K562 (cell line): ENCODE measurements at regions not wholly inside any gene's neighbourhood (a gene's known extent, or its start where the extent isn't known, plus 50 kb on each side); places are given as distances from the start of the nearest gene placed in this dataset.

Experiments
- FOXJ3 ChIP-seq: sonication (generic); formaldehyde crosslinking; IDR thresholded peaks from 2 replicates; pipeline ENCODE4 v1.4.0; 2020; ENCODE audit warnings: mild to moderate bottlenecking, missing genetic modification reagents
- FOXK1 ChIP-seq: sonication (generic); formaldehyde crosslinking; IDR thresholded peaks from 2 replicates; pipeline ENCODE4 v1.8.0; 2022; ENCODE audit warnings: missing genetic modification reagents, mild to moderate bottlenecking, borderline replicate concordance
- NFATC3 ChIP-seq: fragments of 450-650 bp; IDR thresholded peaks from 2 replicates; pipeline ENCODE4 v1.6.1; 2017; ENCODE audit warnings: mild to moderate bottlenecking
- NFRKB ChIP-seq: fragments of 450-650 bp; IDR thresholded peaks from 2 replicates; pipeline ENCODE4 v1.6.1; 2016; ENCODE audit warnings: low read depth
- NR4A1 ChIP-seq, 2 experiments: fragments of 250-450 bp in 1 of 2; fragments of 450-650 bp in 1 of 2; sonication (Bioruptor Pico) in 1 of 2; IDR thresholded peaks; 2 replicates each; pipeline versions ENCODE4 v1.4.0 to v1.6.1; 2016 to 2020; ENCODE audit warnings: mild to moderate bottlenecking in 2 of 2, missing compliant biosample characterization in 1 of 2, missing genetic modification characterization in 1 of 2, moderate library complexity in 1 of 2
- PURB ChIP-seq: sonication (generic); formaldehyde crosslinking; IDR thresholded peaks from 2 replicates; pipeline ENCODE4 v1.9.0; 2021; ENCODE audit warnings: low read depth, mild to moderate bottlenecking, missing genetic modification reagents
- RBBP5 ChIP-seq: fragments of 200-600 bp; sonication (generic); IDR thresholded peaks from 2 replicates; pipeline ENCODE4 v1.6.1; 2012; ENCODE audit warnings: borderline replicate concordance, mild to moderate bottlenecking, low read length, control low read depth, inconsistent platforms; ENCODE audit not compliant: insufficient read depth, poor library complexity, severe bottlenecking
- SMARCA5 ChIP-seq: fragments of 450-650 bp; IDR thresholded peaks from 2 replicates; pipeline ENCODE4 v1.6.1; 2016
- STAT5B ChIP-seq: fragments of 250-450 bp; sonication (Bioruptor Pico); IDR thresholded peaks from 2 replicates; pipeline ENCODE4 v1.8.0; 2021; ENCODE audit warnings: mild to moderate bottlenecking, inconsistent platforms
- TEAD1 ChIP-seq, 2 experiments: fragments of 450-650 bp in 1 of 2; sonication (generic) in 1 of 2; formaldehyde crosslinking; IDR thresholded peaks; 2 replicates each; pipeline versions ENCODE4 v1.4.0 to v1.8.0; 2020 to 2022; ENCODE audit warnings: mild to moderate bottlenecking in 2 of 2, missing genetic modification reagents in 1 of 2
- TEAD4 ChIP-seq, 2 experiments: sonication (generic) in 1 of 2; formaldehyde crosslinking in 1 of 2; IDR thresholded peaks; 2 replicates each; pipeline versions ENCODE4 v1.6.1 to v1.8.0; 2012 to 2022; ENCODE audit warnings: borderline replicate concordance in 1 of 2, inconsistent platforms in 1 of 2, low read length in 1 of 2, mild to moderate bottlenecking in 1 of 2, missing genetic modification reagents in 1 of 2
- ZNF609 ChIP-seq: sonication (generic); formaldehyde crosslinking; IDR thresholded peaks from 2 replicates; pipeline ENCODE4 v1.8.1; 2023; ENCODE audit warnings: missing genetic modification reagents, mild to moderate bottlenecking, borderline replicate concordance
- ZNF696 ChIP-seq: fragments of 250-450 bp; sonication (Bioruptor Pico); conservative IDR thresholded peaks from 2 replicates; pipeline ENCODE4 v1.4.0; 2020; ENCODE audit warnings: mild to moderate bottlenecking, moderate library complexity

DNA sequence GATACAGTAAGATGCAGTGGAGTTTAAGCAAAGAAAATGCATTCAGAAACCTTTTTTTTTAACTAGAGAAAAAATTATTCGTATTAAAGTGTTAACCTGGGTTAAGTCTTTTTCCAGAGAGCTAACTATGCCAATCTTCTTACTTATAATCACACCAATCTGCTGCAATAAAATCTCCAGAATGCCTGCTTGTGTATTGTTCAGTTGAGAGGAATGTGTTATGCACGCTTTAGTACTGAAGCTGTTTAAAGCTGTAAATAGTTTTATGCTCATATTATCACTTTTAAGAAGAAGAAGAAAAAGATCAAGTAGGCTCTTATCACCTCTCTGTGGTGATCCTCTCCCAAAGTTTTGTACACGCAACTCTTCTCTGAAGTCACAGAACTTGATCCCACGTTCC lies 528.7 kb downstream of the RFC3 start (continued):
- TF ChIP-seq TEAD4 (IDR thresholded peaks at IDR 0.05; ENCODE audit: low read length) (no peak), TEAD4 (CRISPR knock-in tag; IDR thresholded peaks at IDR 0.05; ENCODE audit: borderline replicate concordance) (no peak), ZNF696 (CRISPR knock-in tag) (no peak), RBBP5 (no peak), NFRKB (no peak), TEAD1 (CRISPR knock-in tag; IDR thresholded peaks at IDR 0.05) (no peak), PURB (CRISPR knock-in tag) (no peak), FOXJ3 (no peak), ZNF609 (no peak), NFATC3 (no peak), FOXK1 (CRISPR knock-in tag) (no peak), SMARCA5 (no peak), NR4A1 (CRISPR knock-in tag; IDR thresholded peaks at IDR 0.05) (no peak), NR4A1 (tag; IDR thresholded peaks at IDR 0.05) (no peak), STAT5B (CRISPR knock-in tag) (no peak)
